Psoas muscle (tissue), 7 donors: ENCODE measurements at regions not wholly inside any gene's neighbourhood (a gene's known extent, or its start where the extent isn't known, plus 50 kb on each side); places are given as distances from the start of the nearest gene placed in this dataset.

Source experiments
- ATAC-seq, 4 donors: fragments of 200-7000 bp; cut with Tn5 transposase; one replicate each; pipeline ENCODE4 v1.9.1; 2020; ENCODE audit warnings: moderate library complexity in 3 of 4, mild to moderate bottlenecking in 2 of 4
- DNase-seq, 2 donors: peaks; one replicate each; pipeline ENCODE4 v3.0.0-alpha.2; 2020
- H3K27ac ChIP-seq: fragments of 200-600 bp; one replicate; pipeline ENCODE4 v1.8.0; 2022
- H3K27me3 ChIP-seq, 3 donors: fragments of 200-600 bp in 1 of 3; one replicate each; pipeline versions ENCODE4 v1.6.1 to v1.8.0; 2013 to 2022; ENCODE audit warnings: low read length in 2 of 3, mild to moderate bottlenecking in 2 of 3, moderate library complexity in 1 of 3; ENCODE audit not compliant: insufficient read depth in 3 of 3
- H3K36me3 ChIP-seq, 2 donors: fragments of 200-600 bp in 1 of 2; one replicate each; pipeline versions ENCODE4 v1.6.1 to v1.8.0; 2013 to 2022; ENCODE audit warnings: low read depth in 1 of 2, mild to moderate bottlenecking in 1 of 2, moderate library complexity in 1 of 2; ENCODE audit not compliant: insufficient read depth in 1 of 2
- H3K4me1 ChIP-seq: fragments of 200-600 bp; one replicate; pipeline ENCODE4 v1.8.0; 2022
- H3K4me3 ChIP-seq: fragments of 200-600 bp; one replicate; pipeline ENCODE4 v1.8.0; 2022; ENCODE audit warnings: mild to moderate bottlenecking
- H3K9me3 ChIP-seq: fragments of 200-600 bp; one replicate; pipeline ENCODE4 v1.8.0; 2022
- WGBS, 3 donors: extraction: QIAGEN DNeasy Blood & Tissue Kit; methylation state at CpG; one replicate each; pipeline versions ENCODE4 v1.1.6 to v1.1.7; 2013; 5-methylcytosine and 5-hydroxymethylcytosine counted together
- intact Hi-C, 2 donors: fragments of 100-400 bp; cut with DNase I; formaldehyde crosslinking; loops; one replicate each; pipeline versions ENCODE4 v1.11.0 to v1.14.2; 2022
- TF ChIP-seq, protein P1 (sequence below): fragments of 200-600 bp; IDR thresholded peaks from one replicate; pipeline ENCODE4 v1.8.0; 2022; ENCODE audit warnings: antibody characterized with exemption
- donor health status: healthy with polysubstance abuse.
- donor health status: DM: no; HTN: no; CAD: no; lungs with moderate emphysema.
- donor health status: Bipolar disorder and iron deficiency.
- donor health status: healthy.
- donor health status: DM: yes; HTN: yes; CAD: no.
- donor health status: DM: no; HTN: no; CAD: no.
- donor health status: DM: yes; HTN: yes; CAD: no.

DNA sequence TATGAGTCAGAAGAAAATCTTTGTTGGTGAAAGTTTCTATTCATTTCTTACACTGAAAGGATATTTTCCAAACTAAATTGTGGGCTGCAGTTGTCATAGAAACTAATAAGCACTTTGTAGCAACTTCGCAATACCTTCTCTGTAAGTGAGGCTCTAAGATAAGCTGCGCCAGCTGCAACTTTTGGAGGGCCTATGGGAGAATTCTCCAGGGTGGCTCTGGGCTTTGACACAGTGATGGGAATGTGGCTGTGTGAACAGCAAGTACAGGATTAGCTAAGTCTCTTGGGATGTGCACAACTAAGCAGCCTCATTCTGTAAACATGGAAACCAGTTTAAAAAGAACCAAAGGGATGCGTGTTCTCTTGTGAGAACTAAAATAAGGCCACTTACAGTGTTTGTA, 124.6 kb upstream of the SGO1 start:
- Histone ChIP-seq H3K27me3 (no peaks in the 10 kb centered on the region), H3K4me3 (no peak overlapping the region), H3K4me1 (no peaks in the 10 kb centered on the region), H3K9me3 (no peaks in the 10 kb centered on the region), H3K36me3 (no peaks in the 10 kb centered on the region), H3K27ac (no peak overlapping the region)
- DNase-seq (peak in 1 of 2 donors; percentile 16), ATAC-seq (no peak)
- 44 to 60% (median 51%) methylated on average over 3 of the region's 3 CpGs for WGBS, 3 donors
- TF ChIP-seq, protein P1, sequence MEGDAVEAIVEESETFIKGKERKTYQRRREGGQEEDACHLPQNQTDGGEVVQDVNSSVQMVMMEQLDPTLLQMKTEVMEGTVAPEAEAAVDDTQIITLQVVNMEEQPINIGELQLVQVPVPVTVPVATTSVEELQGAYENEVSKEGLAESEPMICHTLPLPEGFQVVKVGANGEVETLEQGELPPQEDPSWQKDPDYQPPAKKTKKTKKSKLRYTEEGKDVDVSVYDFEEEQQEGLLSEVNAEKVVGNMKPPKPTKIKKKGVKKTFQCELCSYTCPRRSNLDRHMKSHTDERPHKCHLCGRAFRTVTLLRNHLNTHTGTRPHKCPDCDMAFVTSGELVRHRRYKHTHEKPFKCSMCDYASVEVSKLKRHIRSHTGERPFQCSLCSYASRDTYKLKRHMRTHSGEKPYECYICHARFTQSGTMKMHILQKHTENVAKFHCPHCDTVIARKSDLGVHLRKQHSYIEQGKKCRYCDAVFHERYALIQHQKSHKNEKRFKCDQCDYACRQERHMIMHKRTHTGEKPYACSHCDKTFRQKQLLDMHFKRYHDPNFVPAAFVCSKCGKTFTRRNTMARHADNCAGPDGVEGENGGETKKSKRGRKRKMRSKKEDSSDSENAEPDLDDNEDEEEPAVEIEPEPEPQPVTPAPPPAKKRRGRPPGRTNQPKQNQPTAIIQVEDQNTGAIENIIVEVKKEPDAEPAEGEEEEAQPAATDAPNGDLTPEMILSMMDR = no peak
- intact Hi-C loops = no loop called here

DNA sequence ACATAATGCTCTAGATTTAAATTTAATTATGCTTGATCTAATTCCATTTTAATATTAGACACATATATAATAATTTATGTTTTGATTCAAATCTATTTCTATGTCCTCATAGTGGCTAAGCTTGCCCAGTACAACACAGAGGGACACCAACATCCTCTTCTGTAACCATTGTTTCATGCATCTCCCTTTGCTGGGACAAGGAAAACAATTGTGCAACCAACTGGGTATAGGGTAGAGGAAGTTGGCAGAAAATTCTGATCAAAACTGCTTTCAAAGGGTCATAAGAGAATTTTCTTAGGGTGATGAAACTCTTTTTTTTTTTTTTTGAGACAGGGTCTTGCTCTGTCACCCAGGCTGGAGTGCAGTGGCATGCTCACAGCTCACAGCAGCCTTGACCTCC, 121.4 kb upstream of the SGO1 start:
- H3K4me1 ChIP-seq = no peaks in the 10 kb centered on the region
- no peak overlapping the region for H3K27ac ChIP-seq
- no peaks in the 10 kb centered on the region for H3K27me3 ChIP-seq
- no peak overlapping the region for H3K4me3 ChIP-seq
- ATAC-seq (no peak), DNase-seq (no peak)
- intact Hi-C loops = no loop called here
- H3K36me3 ChIP-seq = no peaks in the 10 kb centered on the region
- H3K9me3 ChIP-seq = no peaks in the 10 kb centered on the region
- TF ChIP-seq, protein P1 = no peak

DNA sequence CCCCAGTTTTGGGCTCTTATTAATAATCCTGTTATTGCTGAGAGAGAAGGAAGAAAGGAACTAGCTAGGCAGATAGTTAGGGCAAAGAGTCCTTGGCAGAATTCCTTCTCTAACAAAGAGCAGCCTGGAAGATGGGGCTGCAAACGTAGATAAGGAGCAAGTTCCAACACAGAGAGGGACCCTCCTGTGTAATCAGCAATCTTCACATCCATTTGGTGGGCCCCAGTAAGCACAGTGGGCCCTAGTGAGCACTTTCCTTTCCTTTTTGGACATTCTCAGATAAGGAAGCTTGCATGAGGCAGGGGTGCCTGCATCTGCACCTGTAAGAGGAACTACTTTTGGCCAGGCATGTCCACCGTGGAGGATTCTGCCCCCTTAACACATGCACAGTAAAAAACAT, 119.6 kb upstream of the SGO1 start:
- Histone ChIP-seq H3K27me3 (no peaks in the 10 kb centered on the region), H3K4me1 (no peaks in the 10 kb centered on the region), H3K27ac (no peak overlapping the region), H3K36me3 (no peaks in the 10 kb centered on the region), H3K4me3 (no peak overlapping the region), H3K9me3 (no peaks in the 10 kb centered on the region)
- intact Hi-C loops = no loop called here
- no peak for ATAC-seq
- DNase-seq = no peak
- WGBS, 3 donors = 56 to 68% (median 67%) methylated on average over 2 of the region's 2 CpGs
- TF ChIP-seq, protein P1 = no peak

DNA sequence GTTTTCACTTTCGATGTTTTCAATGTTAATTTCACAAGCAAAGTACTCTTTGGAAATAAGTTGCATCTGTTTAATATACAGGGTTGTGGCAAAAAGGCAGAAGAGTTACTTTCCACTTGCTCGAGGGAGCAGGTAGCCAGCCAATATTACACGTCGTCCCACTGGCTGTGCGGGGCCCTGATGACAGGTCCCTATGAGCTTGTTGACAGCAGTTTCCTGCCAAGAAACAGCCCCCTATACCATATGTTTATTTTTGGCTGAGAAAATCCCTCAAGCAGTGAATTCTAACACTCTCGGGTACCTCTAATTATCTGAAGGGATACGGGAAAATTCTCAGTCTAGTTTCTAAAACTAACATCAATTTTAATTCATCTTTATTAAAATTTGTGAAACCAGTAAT, 116.8 kb upstream of the SGO1 start:
- Histone ChIP-seq H3K4me3 (no peak overlapping the region), H3K27me3 (no peaks in the 10 kb centered on the region), H3K27ac (no peak overlapping the region), H3K4me1 (no peaks in the 10 kb centered on the region), H3K9me3 (no peaks in the 10 kb centered on the region), H3K36me3 (no peaks in the 10 kb centered on the region)
- TF ChIP-seq, protein P1 = no peak
- intact Hi-C loops = no loop called here
- no peak for DNase-seq
- WGBS, 3 donors = 50 to 56% (median 56%) methylated on average over 7 of the region's 7 CpGs
- ATAC-seq = no peak

DNA sequence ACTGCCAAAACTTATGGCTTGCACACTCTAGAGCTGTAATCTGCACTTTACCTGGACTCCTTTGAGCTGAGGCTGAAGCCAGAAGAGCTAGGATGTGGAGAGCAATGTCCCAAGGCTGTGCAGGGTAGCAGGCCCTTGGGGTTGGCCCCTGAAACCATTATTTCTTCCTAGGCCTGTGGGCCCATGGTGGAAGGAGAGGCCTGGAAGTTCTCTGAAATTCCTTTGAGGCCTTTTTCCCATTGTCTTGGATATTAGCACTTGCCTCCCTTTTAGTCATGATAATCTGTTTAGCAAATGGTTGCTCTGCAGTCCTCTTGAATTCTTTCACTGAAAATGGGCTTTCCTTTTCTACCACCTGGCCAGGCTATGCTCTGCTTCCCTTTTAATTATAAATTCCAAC, 102.0 kb upstream of the SGO1 start:
- DNase-seq (no peak), ATAC-seq (no peak)
- H3K27ac ChIP-seq = no peak overlapping the region
- TF ChIP-seq, protein P1 = no peak
- H3K4me1 ChIP-seq = no peaks in the 10 kb centered on the region
- intact Hi-C loops = no loop called here
- no peak overlapping the region for H3K4me3 ChIP-seq
- H3K27me3 ChIP-seq = no peaks in the 10 kb centered on the region
- H3K36me3 ChIP-seq = no peaks in the 10 kb centered on the region
- peaks cover 1% of the 10 kb centered on the region for H3K9me3 ChIP-seq
